B cell (primary cell): ENCODE measurements at regions not wholly inside any gene's neighbourhood (a gene's known extent, or its start where the extent isn't known, plus 50 kb on each side); places are given as distances from the start of the nearest gene placed in this dataset.

Source experiments
- EZH2 ChIP-seq: IDR thresholded peaks from 2 replicates; pipeline ENCODE4 v1.6.1; 2012; ENCODE audit warnings: borderline replicate concordance, low read depth, mild to moderate bottlenecking, moderate library complexity, low read length; ENCODE audit not compliant: insufficient read depth, poor library complexity, severe bottlenecking
- TF ChIP-seq, protein P1 (sequence below): fragments of 200-600 bp; IDR thresholded peaks from one replicate; pipeline ENCODE4 v1.8.0; 2022; ENCODE audit warnings: antibody characterized with exemption, mild to moderate bottlenecking

DNA sequence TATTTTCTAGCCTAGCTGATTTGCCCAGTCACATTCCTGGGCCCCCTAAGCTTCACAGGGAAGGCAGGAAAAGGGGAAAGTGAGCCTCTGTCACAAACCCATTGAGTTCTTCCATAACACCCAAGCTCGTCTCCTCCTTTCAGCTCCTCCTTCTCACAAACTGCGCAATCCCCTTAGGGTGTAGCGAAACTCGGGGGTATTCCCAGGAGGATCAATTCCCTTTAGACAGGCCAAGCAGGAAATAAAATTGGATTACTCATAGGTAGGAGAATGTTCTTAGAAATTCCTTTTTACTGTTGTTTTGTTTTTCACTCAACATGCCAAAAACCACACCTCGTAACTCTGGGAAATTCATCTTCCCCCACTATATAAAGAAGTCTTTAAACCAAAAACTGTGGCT, 139.3 kb downstream of the IRS2 start:
- TF ChIP-seq, protein P1, sequence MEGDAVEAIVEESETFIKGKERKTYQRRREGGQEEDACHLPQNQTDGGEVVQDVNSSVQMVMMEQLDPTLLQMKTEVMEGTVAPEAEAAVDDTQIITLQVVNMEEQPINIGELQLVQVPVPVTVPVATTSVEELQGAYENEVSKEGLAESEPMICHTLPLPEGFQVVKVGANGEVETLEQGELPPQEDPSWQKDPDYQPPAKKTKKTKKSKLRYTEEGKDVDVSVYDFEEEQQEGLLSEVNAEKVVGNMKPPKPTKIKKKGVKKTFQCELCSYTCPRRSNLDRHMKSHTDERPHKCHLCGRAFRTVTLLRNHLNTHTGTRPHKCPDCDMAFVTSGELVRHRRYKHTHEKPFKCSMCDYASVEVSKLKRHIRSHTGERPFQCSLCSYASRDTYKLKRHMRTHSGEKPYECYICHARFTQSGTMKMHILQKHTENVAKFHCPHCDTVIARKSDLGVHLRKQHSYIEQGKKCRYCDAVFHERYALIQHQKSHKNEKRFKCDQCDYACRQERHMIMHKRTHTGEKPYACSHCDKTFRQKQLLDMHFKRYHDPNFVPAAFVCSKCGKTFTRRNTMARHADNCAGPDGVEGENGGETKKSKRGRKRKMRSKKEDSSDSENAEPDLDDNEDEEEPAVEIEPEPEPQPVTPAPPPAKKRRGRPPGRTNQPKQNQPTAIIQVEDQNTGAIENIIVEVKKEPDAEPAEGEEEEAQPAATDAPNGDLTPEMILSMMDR, result no peak
- TF ChIP-seq EZH2, result no peak
